ENCODE measurements at regions not wholly inside any gene's neighbourhood (a gene's known extent, or its start where the extent isn't known, plus 50 kb on each side); places are given as distances from the start of the nearest gene placed in this dataset.

DNA sequence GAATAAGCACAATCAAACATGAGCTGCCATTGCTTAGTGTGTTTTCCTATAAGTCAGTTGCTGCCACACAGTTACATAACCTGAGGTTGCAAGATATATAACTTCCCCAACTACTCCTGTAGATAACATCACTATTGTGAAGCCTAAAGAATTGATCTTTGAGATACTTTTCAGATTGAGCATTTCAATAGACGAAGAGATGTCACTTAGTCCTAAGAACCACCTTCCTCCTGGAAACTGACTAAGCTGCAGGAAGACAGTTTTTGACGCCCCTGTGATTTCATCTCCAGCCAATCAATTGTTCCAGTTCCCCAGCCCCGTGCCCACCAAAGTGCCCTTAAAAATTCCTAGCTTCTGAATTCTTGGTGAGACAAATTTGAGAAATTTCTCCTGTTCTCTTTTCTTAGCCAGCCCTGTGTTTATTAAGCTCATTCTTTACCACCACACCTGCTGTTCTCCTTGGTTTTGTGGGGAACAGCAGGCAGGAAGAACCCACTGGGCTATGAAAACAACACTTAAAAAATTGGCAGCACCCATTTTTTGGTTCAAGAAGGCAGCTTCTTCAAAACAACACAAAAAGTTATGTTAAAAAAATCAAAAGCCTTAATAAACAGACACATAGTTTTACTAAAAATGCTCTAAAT, 317.1 kb upstream of the PABPC4L start:
- TF ChIP-seq SP1 (IDR thresholded peaks at IDR 0.05): no peak
- TF ChIP-seq BHLHE40 (IDR thresholded peaks at IDR 0.05; ENCODE audit: borderline replicate concordance): no peak
